GM21390 (cell line): ENCODE measurements at regions not wholly inside any gene's neighbourhood (a gene's known extent, or its start where the extent isn't known, plus 50 kb on each side); places are given as distances from the start of the nearest gene placed in this dataset.
"Not testable (repeated sequence)": the region's sequence is repeated elsewhere in the genome, so short reads cannot be mapped to it uniquely, and the experiment has no call there.

Source experiments
- ATAC-seq: cut with Tn5 transposase; IDR thresholded peaks from one replicate; pipeline ENCODE4 v1.9.1; 2021; ENCODE audit not compliant: unreplicated experiment

DNA sequence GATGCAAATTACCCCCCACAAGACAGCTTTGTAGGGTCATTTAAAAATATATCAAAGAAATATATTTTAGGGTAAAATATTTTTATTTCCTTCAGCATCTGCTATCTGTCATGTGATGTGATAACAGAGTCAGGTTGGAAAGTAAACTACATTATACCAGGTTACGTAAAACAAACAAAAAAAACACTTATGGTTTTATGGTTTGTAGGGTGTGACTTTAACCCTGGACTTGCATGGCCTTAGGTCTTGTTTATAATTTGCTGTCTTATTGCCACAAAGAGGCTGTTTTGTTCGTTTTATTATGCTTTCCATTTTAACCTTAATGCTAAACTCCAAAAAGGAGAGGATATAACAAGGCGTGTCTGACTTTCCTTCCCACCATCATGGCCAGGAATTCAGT, 244.5 kb upstream of the MME start:
- no peak for ATAC-seq

DNA sequence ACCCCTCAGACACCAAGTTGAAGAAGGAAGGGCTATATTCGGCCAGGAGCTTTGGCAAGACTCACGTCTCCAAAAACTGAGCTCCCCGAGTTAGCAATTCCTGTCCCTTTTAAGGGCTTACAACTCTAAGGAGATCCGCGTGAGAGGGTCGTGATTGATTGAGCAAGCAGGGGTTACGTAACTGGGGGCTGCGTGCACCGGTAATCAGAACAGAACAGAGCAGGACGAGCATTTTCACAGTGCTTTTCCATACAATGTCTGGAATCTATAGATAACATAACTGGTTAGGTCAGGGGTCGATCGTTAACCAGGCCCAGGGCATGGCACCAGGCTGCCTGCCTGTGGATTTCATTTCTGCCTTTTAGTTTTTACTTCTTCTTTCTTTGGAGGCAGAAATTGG, 245.3 kb upstream of the MME start:
- not testable (repeated sequence) for ATAC-seq

DNA sequence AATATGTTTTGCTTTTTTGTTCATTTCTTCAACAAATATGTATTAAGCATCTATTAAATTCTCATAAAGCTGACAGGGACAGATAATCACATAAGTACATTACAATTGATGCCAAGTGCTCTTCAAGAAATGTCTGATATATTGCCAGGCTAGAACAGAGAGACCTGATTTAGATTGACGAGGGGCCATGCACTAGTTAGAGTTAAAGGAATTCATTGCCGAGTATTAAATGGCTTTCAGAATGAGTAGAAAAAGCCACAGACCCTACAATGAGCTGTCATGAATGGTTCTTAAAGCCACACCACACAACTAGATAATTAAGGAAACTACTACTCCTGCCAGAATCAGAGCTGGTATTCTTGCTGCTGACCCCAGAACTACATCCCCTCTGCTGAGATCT, 250.2 kb upstream of the MME start:
- no peak for ATAC-seq

DNA sequence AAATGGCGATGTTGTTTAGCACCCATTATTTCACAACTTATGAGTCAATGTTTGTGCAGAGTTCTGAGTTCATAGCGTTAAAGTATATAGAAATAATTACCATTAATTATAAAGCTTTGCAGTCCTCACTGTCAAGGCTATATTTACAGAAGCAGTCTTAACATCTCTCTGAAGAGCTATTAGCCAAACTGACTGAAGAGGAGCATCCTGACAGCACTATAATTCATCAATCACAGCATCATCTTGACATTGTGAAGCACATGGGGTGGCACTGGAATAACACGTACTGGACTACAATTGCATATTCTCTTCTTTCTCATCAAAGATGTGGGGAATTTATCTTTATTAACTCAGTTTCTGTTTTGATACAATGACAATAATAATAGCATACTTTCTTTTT, 260.6 kb upstream of the MME start:
- no peak for ATAC-seq

DNA sequence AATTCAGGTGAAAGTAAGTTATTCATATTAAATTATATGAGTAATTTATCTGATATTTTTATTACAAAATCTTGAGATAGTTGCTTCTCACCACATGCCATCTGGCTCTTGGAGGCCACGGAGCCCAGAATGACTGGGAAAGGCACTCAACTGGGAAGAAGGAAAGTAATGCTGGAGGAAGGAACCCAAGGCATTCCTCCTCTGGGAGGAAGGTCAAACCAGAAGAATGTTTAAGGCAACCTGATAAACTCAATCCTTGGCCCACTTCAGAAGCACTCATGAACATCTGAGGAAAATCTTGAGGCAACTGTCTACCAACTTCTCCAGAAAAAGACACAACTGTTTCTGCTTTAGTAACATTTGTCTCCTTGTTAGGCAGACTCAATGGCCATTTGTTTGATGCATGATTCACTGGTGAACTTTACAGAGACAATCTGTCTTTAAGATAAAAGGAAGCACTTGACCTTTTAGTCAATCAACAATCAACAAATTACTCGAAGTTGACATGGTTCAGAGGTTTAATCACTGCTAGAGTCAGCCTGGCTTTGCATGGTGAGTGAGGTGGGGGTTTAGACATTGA, 261.4 kb upstream of the MME start:
- ATAC-seq: no peak

DNA sequence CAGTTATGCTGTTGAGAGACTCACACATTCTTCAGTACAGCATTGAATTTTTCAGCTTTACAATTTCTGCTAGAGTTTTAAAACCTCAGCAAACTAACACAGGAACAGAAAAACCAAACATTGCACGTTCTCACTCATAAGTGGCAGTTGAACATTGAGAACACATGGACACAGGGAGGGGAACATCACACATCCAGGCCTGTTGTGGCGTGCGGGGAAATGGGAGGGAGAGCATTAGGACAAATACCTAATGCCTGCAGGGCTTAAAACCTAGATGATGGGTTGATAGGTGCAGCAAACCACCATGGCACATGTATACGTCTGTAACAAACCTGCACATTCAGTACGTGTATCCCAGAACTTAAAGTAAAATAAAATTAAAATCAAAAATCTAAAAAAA, 270.1 kb upstream of the MME start:
- ATAC-seq: not testable (repeated sequence)

DNA sequence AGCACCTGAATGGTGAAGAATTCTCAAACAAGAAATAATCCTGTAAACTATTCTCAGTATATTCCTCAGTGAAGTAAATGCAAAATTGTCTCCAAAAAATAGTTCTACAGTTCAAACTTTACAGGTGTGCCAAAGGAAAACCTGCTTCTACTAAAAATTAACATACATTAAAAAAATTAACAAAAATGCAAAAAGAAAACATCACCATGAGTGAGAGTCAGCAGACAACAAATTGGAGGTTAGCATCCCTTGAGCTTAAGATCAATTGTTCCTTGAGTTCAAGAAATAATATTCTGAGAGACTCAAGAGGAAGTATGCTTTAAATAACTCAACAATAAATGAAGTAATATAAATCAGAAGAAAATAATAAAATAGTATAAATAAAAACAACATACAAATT, 278.4 kb upstream of the MME start:
- ATAC-seq: no peak

DNA sequence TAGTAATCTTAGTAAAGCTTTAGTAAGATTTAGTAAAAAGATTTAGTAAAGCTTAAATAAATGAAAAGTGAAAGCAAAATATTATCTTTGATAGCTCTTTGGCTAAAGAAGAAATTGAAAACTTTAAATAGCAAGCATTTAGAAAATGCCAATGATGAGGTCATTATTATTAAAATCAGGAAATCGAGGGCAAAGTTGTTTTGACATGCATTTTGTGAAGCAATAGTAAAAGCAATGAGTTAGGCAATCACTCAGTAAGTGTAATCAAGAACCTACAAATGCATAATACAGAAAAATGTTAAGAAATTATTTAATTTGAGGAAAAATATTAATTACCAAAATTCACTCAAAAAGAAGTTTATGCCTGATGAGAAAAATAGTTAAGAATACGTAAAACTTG, 280.3 kb upstream of the MME start:
- no peak for ATAC-seq

DNA sequence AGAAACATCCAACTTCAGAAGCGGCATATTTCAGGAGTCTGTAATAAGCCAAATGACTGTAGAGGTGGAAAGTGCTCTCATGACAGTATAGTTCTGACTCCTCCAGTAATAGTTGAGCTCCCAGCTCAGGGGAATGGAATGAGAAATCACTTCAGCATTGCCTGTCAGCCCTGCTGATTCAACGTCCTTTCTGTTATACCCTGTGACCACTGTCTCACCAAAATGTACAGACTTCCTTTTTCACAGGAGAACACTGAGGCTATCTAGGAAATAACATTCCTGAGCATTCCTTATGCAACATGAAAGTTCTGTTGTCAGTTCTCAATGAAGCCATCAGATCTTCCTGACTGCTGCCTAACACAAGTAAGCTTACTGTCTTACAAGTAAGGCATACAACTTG, 284.5 kb upstream of the MME start:
- no peak for ATAC-seq

DNA sequence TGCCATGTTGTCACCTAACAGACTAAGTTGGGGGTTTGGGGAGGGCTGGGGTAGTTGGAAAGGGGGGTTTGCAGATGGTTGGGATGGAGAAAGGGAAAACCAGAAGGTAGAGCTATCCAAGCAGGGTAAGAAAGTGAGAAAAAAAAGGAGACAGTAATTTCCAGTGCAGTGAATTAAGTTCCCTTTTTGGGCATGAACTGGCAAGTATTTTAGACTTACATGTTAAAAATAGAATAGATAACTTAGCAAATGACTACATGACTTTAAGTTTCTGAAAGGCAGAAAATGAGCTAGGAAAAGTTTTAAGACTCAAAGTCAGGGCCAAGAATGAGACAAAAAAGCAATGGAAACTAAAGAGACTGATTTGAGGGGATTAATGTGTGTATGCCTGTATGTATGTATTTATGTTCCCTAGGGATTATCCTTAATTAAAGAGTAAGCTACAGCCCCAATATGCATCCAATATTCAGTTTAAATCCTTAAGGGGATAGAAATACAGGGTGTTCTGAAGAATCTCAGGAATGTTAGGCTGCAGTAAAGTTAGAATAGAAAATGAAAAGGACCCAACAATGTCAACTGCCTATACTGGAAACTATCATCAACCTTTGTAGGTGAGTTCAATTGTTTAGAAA, 285.2 kb upstream of the MME start:
- ATAC-seq: no peak

DNA sequence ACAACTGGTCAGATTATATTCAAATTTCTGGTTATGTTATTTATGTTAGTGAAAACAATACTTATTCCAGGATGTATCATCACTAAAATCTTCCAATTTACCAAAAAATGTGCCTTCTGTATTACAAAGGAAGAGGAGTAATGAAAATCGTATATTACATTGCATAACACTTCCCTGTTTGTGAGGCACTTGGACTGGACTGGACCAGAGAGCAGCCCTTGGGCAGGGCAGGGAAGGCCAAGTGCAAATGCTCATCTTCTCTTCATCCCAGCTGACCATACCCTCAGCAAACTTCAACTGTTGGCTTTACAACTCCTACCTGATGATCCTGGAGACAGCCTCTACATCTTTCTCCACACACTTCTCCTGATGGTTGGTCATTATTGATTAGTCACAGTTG, 285.7 kb upstream of the MME start:
- ATAC-seq: no peak

DNA sequence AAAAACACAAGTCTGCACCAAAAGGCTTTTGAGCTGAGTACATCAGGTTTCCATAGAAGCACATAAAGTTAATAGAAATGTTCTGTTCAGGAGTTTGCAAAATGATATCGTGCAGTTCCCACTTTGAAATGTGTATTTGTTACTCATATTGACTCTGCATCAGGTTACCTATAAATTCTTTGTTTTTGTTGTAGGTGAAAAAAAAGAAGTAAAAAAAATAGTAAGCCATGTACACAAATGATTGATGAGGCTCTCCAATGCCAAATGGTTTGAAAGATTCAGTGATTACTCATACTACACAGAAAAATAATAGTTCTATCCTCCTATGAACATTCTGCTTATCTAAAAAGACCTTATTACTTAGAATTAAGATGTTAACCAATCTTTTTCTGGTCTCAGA, 287.3 kb upstream of the MME start:
- no peak for ATAC-seq

DNA sequence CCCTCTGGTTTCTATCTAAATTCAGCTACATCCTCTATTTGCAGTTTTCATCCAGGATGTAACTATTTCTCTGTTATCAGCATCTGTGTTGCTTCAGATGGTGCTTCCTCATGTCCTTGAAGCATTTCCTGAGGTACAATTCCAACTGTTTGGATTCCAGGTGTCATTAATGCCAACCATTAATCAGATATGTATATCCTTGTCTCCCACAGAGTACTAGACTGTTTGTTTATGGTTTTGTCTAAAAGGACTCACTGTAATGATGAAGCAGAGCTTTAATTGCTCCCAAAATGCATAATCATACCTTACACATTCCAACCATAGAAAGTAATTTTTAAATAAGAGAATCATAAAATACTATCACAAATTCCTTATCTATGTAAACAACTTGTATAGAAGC, 288.5 kb upstream of the MME start:
- no peak for ATAC-seq

DNA sequence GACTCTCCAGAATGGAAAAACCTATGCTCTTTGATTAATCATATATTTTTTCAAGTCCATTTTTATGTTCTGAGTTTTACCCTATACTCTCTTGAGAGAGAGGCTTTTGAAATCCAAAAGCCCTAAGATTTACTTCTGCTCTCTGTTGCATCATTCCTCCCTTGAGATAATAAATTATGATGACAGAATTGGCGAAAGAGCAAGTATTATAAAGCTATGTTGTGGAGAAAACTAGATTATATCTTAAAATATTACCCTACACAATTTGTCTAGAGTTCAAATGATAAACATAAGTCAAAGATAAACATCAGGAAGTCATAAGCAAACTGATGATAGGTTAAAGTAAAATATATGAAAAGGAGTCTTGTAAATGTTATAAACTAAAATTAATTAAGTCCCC, 293.4 kb upstream of the MME start:
- ATAC-seq: no peak

DNA sequence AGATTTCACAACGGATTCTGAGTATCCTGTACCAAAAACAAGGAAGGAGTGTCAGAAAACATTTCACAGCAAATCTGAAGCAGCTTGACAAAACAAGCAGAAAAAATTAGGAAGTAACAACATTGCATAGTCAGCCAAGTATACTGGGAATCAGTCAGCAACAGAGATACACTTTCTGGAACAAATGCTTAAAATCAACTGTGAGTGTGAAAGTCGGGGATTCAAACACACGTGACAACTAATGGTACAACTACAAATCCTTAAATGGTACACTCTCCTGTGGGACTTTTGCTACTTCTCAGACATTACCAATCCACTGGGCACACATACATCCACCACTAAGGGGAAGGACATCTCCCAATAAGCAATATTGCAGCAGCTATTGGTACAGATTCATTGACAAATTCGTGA, 296.6 kb upstream of the MME start:
- no peak for ATAC-seq

DNA sequence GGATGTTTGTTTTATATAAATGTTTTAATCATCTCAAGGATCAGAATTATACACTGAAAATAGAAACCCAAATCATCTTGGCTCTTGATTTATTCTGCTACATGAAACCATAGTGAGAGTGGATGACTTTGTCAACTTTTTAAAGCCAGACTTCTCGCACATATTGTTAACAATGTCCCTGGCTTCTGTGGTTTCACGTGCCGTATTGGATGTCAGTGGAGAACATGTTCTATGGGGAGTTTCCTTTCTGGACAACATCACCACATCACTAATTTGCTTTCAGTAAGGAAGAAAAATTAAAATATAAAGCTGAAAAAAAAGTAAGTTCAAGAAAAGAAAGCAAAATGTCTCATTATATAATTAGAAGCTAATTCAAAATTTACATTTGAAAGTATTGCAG, 297.1 kb upstream of the MME start:
- ATAC-seq: no peak

DNA sequence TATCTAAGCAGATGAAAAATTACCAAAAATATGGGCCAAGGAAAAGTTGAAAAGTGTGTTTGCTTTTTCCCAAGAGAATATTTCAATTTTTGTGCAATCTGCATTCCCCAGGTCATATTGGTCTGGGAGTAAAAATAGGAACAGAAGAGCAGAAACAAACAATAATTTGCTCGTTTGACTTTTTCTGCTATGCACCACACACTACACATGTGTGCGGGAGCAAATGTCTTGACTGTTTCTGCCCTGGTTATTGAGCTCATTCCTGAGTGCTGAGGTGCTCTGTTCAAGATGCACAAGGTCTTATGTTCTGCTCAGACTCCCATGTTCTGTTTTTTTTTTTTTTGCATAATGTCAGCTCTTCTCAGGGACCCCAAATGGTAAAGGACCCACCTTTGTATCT, 298.0 kb upstream of the MME start:
- no peak for ATAC-seq

DNA sequence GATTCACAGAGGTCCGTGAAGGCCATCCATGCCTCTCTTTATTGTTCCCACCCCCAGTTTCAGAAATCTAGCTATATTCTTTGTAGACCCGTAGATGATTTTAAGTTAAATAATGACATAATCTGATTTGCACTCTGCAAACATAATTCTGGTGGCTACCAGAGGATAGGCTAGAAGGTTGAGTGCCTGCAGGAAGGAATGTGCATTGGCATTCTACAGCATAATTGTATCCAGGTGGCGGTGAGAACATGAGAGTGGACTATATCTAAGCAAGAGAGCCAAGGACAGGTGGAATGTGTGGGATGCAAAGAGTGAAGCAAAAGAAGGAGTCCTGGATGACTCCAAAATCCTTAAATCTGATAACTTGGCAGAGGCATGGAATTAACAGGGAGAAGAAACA, 298.5 kb upstream of the MME start:
- no peak for ATAC-seq

DNA sequence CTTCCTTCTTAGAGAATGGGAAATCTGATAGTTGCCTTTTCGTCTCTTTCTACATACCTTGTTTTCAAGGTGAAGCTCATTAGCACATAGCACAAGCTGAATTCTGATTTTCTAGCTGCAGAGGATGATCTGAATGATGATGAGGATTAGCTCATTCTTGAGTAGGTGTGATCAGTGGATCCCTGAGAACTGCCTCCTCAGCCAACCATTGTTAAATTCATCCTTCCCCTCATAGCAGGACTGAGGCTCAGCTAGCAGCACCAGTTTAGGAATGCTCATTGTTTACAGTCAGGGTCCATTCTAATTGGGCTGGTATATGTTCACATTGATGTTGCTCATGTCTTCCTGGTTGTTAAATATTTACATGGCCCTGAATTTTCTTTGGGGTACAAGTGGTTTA, 299.9 kb upstream of the MME start:
- no peak for ATAC-seq

DNA sequence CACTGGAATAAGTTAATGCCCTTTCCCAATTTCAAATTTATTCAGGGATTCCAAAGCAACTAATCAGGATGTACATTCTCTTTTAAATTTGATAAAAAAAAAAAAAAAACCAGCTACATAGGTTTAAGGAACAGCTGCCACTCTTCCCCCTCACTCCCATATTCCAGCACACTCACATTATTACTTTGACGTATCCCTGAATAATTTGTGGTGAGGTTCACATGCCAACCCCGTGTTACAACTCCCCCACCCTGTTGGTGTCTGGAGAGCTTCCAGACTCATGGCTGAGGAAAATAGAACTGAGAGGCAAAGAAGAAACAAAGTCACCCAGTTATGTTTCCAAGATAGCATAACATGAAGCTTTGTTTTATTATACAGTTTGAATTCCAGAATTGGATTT, 300.5 kb upstream of the MME start:
- no peak for ATAC-seq

DNA sequence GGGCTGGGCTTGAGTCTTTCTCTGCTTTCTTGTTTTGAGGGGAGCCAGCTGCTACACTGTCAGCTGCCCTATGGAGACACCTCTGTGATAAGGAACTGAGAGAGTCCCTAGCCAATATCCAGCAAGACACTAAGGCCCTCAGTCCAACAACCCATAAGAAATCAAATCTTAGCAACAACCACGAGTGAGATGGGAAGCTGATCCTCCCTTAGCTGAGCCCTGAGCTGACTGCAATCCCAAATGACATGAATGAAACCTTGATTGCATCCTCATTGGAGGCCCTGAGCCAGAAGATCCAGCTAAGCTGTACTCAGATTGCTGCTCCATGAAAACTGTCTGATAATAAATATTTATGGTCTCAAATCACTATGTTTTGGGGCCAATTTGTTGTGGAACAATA, 302.1 kb upstream of the MME start:
- no peak for ATAC-seq

DNA sequence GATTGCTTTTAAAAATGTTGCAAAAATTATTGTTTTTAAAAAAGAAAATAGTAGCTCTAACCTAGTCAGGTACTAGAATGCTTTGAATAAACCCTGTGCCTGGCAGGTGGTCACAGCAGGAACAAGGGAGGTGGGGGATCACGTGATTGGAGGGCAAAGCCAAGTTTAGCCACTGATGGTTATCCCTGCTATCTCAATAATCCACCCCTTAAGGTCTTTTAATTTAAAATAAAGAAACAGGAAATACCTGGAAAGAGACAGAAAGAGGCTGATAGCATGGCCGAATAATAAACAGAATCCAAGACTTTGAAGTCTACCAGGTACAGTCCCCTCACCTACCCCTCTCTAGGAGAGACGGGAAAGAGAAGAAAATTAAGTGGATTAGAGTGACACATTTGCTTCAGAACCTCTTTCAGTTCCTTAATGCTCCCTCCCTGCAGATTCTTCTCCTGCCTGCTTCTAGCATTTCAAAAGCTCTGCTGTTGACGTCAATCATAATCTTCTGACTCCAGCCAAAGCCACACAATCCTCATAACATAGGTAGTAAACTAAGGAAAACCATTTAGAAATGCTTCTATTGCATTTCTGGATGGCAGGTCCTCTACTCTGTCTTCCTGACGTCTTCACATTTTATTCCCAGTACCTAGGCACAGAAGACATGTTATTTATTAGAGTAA, 303.4 kb upstream of the MME start:
- ATAC-seq: no peak
